ENCODE measurements at regions not wholly inside any gene's neighbourhood (a gene's known extent, or its start where the extent isn't known, plus 50 kb on each side); places are given as distances from the start of the nearest gene placed in this dataset.

- no peak overlapping the region for H3K9ac ChIP-seq (ENCODE audit: low read length)
- H3K4me1 ChIP-seq (ENCODE audit: control insufficient read depth, insufficient read depth, low read length): no peaks in the 10 kb centered on the region
- no peaks in the 10 kb centered on the region for H3K36me3 ChIP-seq (ENCODE audit: control insufficient read depth, insufficient read depth, low read length)
- H3K27me3 ChIP-seq (ENCODE audit: control insufficient read depth, insufficient read depth, low read length): no peaks in the 10 kb centered on the region
- no peak overlapping the region for H3K27ac ChIP-seq (ENCODE audit: low read depth, low read length)
- no peak overlapping the region for H3K4me3 ChIP-seq (ENCODE audit: low read length)
Observed at GRCh38 chr2:104561251-104561650, 292.7 kb upstream of the POU3F3 start.

GRCh38 chr2:104562537-104562936, 291.4 kb upstream of the POU3F3 start:
- Histone ChIP-seq H3K4me1 (ENCODE audit: control insufficient read depth, insufficient read depth, low read length) (no peaks in the 10 kb centered on the region), H3K9ac (ENCODE audit: low read length) (no peak overlapping the region), H3K27me3 (ENCODE audit: control insufficient read depth, insufficient read depth, low read length) (no peaks in the 10 kb centered on the region), H3K27ac (ENCODE audit: low read depth, low read length) (no peak overlapping the region), H3K36me3 (ENCODE audit: control insufficient read depth, insufficient read depth, low read length) (no peaks in the 10 kb centered on the region), H3K4me3 (ENCODE audit: low read length) (no peak overlapping the region)

GRCh38 chr2:104563398-104563996, 290.4 kb upstream of the POU3F3 start:
- Histone ChIP-seq H3K4me1 (ENCODE audit: control insufficient read depth, insufficient read depth, low read length) (no peaks in the 10 kb centered on the region), H3K36me3 (ENCODE audit: control insufficient read depth, insufficient read depth, low read length) (no peaks in the 10 kb centered on the region), H3K4me3 (ENCODE audit: low read length) (no peak overlapping the region), H3K27me3 (ENCODE audit: control insufficient read depth, insufficient read depth, low read length) (no peaks in the 10 kb centered on the region), H3K9ac (ENCODE audit: low read length) (no peak overlapping the region), H3K27ac (ENCODE audit: low read depth, low read length) (no peak overlapping the region)

GRCh38 chr2:104568247-104568646, 285.7 kb upstream of the POU3F3 start:
- Histone ChIP-seq H3K4me1 (ENCODE audit: control insufficient read depth, insufficient read depth, low read length) (no peaks in the 10 kb centered on the region), H3K4me3 (ENCODE audit: low read length) (no peak overlapping the region), H3K27me3 (ENCODE audit: control insufficient read depth, insufficient read depth, low read length) (no peaks in the 10 kb centered on the region), H3K36me3 (ENCODE audit: control insufficient read depth, insufficient read depth, low read length) (no peaks in the 10 kb centered on the region), H3K27ac (ENCODE audit: low read depth, low read length) (no peak overlapping the region), H3K9ac (ENCODE audit: low read length) (no peak overlapping the region)

DNA sequence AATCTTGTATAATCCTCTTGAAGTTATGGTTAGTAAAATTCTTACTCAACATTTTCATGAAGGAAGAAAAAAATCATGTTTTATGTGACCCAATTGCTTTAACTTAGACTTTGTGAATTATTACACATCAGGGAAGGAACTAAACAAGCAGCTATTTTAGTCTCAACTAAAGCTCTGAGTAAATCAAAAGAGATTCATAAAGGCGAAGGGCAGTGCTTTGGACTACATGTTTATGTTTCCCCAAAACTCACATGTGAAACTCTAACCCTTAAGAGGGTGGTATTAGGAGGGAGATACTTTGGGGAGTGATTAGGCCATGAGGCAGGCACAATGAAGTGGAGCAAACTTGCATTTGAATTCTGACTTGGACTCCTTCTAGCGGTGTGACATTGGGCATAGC, 283.7 kb upstream of the POU3F3 start:
- H3K27ac ChIP-seq (ENCODE audit: low read depth, low read length): no peak overlapping the region

DNA sequence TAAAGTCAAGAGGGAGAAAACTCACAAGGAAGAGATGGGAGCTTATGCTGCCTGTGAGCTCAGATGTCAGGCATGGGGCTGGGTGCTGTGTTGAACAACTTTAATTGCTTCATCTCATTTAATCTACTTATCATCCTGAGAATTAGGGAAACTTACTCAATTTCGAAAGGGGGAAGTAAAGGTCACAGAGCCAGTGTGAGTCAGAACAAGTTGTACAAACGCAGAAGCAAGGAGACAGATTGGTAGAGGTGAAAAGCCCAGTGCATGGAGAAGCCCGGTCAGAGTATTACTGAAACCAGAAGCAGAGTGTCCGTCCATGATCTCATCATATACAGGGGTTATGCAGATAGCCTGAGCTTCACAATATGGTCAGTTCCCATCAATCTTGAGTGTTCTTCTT, 281.1 kb upstream of the POU3F3 start:
- Histone ChIP-seq H3K9ac (ENCODE audit: low read length) (no peak overlapping the region), H3K27ac (ENCODE audit: low read depth, low read length) (no peak overlapping the region), H3K36me3 (ENCODE audit: control insufficient read depth, insufficient read depth, low read length) (no peaks in the 10 kb centered on the region), H3K4me1 (ENCODE audit: control insufficient read depth, insufficient read depth, low read length) (no peaks in the 10 kb centered on the region), H3K27me3 (ENCODE audit: control insufficient read depth, insufficient read depth, low read length) (no peaks in the 10 kb centered on the region), H3K4me3 (ENCODE audit: low read length) (no peak overlapping the region)

More for the DNA sequence above, 283.7 kb upstream of the POU3F3 start:
- Histone ChIP-seq H3K9ac (ENCODE audit: low read length) (no peak overlapping the region), H3K36me3 (ENCODE audit: control insufficient read depth, insufficient read depth, low read length) (no peaks in the 10 kb centered on the region), H3K4me3 (ENCODE audit: low read length) (no peak overlapping the region), H3K4me1 (ENCODE audit: control insufficient read depth, insufficient read depth, low read length) (no peaks in the 10 kb centered on the region), H3K27me3 (ENCODE audit: control insufficient read depth, insufficient read depth, low read length) (no peaks in the 10 kb centered on the region)

- Histone ChIP-seq H3K4me1 (ENCODE audit: control insufficient read depth, insufficient read depth, low read length) (no peaks in the 10 kb centered on the region), H3K27me3 (ENCODE audit: control insufficient read depth, insufficient read depth, low read length) (no peaks in the 10 kb centered on the region), H3K4me3 (ENCODE audit: low read length) (no peak overlapping the region), H3K36me3 (ENCODE audit: control insufficient read depth, insufficient read depth, low read length) (no peaks in the 10 kb centered on the region), H3K9ac (ENCODE audit: low read length) (no peak overlapping the region), H3K27ac (ENCODE audit: low read depth, low read length) (no peak overlapping the region)
Observed at GRCh38 chr2:104574367-104574766, 279.5 kb upstream of the POU3F3 start.

GRCh38 chr2:104577143-104577542, 276.8 kb upstream of the POU3F3 start:
- H3K27me3 ChIP-seq (ENCODE audit: control insufficient read depth, insufficient read depth, low read length): no peaks in the 10 kb centered on the region
- H3K27ac ChIP-seq (ENCODE audit: low read depth, low read length): no peak overlapping the region
- no peak overlapping the region for H3K4me3 ChIP-seq (ENCODE audit: low read length)
- no peaks in the 10 kb centered on the region for H3K36me3 ChIP-seq (ENCODE audit: control insufficient read depth, insufficient read depth, low read length)
- H3K9ac ChIP-seq (ENCODE audit: low read length): no peak overlapping the region
- H3K4me1 ChIP-seq (ENCODE audit: control insufficient read depth, insufficient read depth, low read length): no peaks in the 10 kb centered on the region

DNA sequence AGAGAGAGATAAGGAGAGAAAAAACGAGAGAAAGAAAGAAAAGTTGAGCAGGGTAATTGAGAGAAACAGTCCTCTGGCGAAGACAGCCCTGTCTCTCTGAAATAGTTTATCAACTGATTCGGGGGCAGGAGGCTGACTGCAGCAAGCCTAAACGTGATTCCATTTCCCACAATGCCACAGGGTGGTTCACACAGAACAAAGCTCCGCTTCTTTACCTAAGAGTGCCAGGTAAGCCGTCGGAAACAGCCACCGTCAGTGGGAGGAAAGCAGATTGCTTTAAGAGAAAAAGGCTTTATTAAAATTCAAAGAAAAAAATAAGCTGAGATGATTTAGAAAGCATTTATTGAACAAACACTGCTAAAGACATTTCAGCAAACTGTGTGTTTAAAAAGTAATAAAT, 271.4 kb upstream of the POU3F3 start:
- H3K27me3 ChIP-seq (ENCODE audit: control insufficient read depth, insufficient read depth, low read length): no peaks in the 10 kb centered on the region
- H3K4me3 ChIP-seq (ENCODE audit: low read length): no peak overlapping the region
- no peaks in the 10 kb centered on the region for H3K36me3 ChIP-seq (ENCODE audit: control insufficient read depth, insufficient read depth, low read length)
- H3K9ac ChIP-seq (ENCODE audit: low read length): no peak overlapping the region
- no peak overlapping the region for H3K27ac ChIP-seq (ENCODE audit: low read depth, low read length)
- no peaks in the 10 kb centered on the region for H3K4me1 ChIP-seq (ENCODE audit: control insufficient read depth, insufficient read depth, low read length)

GRCh38 chr2:104583811-104584210, 270.1 kb upstream of the POU3F3 start:
- Histone ChIP-seq H3K9ac (ENCODE audit: low read length) (no peak overlapping the region), H3K27me3 (ENCODE audit: control insufficient read depth, insufficient read depth, low read length) (no peaks in the 10 kb centered on the region), H3K4me1 (ENCODE audit: control insufficient read depth, insufficient read depth, low read length) (no peaks in the 10 kb centered on the region), H3K27ac (ENCODE audit: low read depth, low read length) (no peak overlapping the region), H3K36me3 (ENCODE audit: control insufficient read depth, insufficient read depth, low read length) (no peaks in the 10 kb centered on the region), H3K4me3 (ENCODE audit: low read length) (no peak overlapping the region)

GRCh38 chr2:104584393-104584792, 269.5 kb upstream of the POU3F3 start:
- Histone ChIP-seq H3K27ac (ENCODE audit: low read depth, low read length) (no peak overlapping the region), H3K36me3 (ENCODE audit: control insufficient read depth, insufficient read depth, low read length) (no peaks in the 10 kb centered on the region), H3K9ac (ENCODE audit: low read length) (no peak overlapping the region), H3K4me3 (ENCODE audit: low read length) (no peak overlapping the region), H3K27me3 (ENCODE audit: control insufficient read depth, insufficient read depth, low read length) (no peaks in the 10 kb centered on the region), H3K4me1 (ENCODE audit: control insufficient read depth, insufficient read depth, low read length) (no peaks in the 10 kb centered on the region)

DNA sequence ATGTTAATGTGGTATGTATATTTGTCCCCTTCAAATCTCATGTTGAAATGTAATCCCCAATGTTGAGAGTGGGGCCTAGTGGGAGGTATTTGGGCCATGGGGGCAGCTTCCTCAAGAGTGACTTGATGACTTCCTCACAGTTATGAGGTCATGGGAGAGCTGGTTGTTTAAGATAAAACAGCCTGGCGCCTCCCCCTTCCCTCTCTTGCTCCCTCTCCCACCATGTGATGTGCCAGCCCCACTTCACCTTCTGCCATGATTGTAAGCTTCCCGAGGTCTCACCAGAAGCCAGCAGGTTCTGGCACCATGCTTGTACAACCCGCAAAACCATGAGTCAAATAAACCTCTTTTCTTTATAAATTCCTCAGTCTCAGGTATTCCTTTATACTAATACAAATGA, 258.3 kb upstream of the POU3F3 start:
- H3K36me3 ChIP-seq (ENCODE audit: control insufficient read depth, insufficient read depth, low read length): no peaks in the 10 kb centered on the region

GRCh38 chr2:104597942-104598341, 256.0 kb upstream of the POU3F3 start:
- Histone ChIP-seq H3K27ac (ENCODE audit: low read depth, low read length) (no peak overlapping the region), H3K9ac (ENCODE audit: low read length) (no peak overlapping the region), H3K36me3 (ENCODE audit: control insufficient read depth, insufficient read depth, low read length) (no peaks in the 10 kb centered on the region)

More for the DNA sequence above, 258.3 kb upstream of the POU3F3 start:
- Histone ChIP-seq H3K4me1 (ENCODE audit: control insufficient read depth, insufficient read depth, low read length) (no peaks in the 10 kb centered on the region), H3K4me3 (ENCODE audit: low read length) (no peak overlapping the region), H3K27me3 (ENCODE audit: control insufficient read depth, insufficient read depth, low read length) (no peaks in the 10 kb centered on the region), H3K27ac (ENCODE audit: low read depth, low read length) (no peak overlapping the region), H3K9ac (ENCODE audit: low read length) (no peak overlapping the region)

More at GRCh38 chr2:104597942-104598341, 256.0 kb upstream of the POU3F3 start:
- H3K4me3 ChIP-seq (ENCODE audit: low read length): no peak overlapping the region
- H3K27me3 ChIP-seq (ENCODE audit: control insufficient read depth, insufficient read depth, low read length): no peaks in the 10 kb centered on the region
- H3K4me1 ChIP-seq (ENCODE audit: control insufficient read depth, insufficient read depth, low read length): no peaks in the 10 kb centered on the region
